ENCODE measurements at regions not wholly inside any gene's neighbourhood (a gene's known extent, or its start where the extent isn't known, plus 50 kb on each side); places are given as distances from the start of the nearest gene placed in this dataset.

DNA sequence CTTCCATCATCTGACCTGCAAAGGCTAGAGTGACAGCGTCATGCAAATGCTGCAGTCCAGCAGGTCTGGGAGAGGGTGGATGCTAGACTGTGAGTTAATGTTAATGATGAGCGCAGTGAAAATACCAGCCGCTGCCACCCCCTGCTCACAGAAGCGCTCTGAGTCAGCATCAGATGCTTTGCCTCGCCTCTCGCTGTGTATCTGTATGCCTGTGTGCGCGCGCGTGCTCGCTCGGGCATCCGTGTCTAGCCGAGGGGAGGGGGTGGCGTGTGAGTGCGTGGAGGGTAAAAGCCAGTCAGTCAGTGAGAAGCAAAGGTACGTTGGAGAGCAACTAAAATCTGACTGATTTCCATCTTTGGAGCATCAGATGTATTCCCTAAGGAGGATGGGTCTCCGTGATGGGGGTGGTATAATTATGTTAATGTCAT is 858.7 kb downstream of the USP25 start:
- H3K27ac Mint-ChIP-seq (ENCODE audit: unreplicated experiment) = no peak overlapping the region
- no peaks in the 10 kb centered on the region for H3K36me3 Mint-ChIP-seq (ENCODE audit: insufficient read depth, unreplicated experiment)
- no peak for DNase-seq
- no peaks in the 10 kb centered on the region for H3K9me3 Mint-ChIP-seq (ENCODE audit: low read depth, unreplicated experiment)
- no peak overlapping the region for H3K4me3 Mint-ChIP-seq (ENCODE audit: low read depth, unreplicated experiment)
- H3K27me3 Mint-ChIP-seq (ENCODE audit: unreplicated experiment) = no peaks in the 10 kb centered on the region
- peaks cover 5% of the 10 kb centered on the region for H3K4me1 Mint-ChIP-seq (ENCODE audit: low read depth, unreplicated experiment)
- TF ChIP-seq, protein P1, sequence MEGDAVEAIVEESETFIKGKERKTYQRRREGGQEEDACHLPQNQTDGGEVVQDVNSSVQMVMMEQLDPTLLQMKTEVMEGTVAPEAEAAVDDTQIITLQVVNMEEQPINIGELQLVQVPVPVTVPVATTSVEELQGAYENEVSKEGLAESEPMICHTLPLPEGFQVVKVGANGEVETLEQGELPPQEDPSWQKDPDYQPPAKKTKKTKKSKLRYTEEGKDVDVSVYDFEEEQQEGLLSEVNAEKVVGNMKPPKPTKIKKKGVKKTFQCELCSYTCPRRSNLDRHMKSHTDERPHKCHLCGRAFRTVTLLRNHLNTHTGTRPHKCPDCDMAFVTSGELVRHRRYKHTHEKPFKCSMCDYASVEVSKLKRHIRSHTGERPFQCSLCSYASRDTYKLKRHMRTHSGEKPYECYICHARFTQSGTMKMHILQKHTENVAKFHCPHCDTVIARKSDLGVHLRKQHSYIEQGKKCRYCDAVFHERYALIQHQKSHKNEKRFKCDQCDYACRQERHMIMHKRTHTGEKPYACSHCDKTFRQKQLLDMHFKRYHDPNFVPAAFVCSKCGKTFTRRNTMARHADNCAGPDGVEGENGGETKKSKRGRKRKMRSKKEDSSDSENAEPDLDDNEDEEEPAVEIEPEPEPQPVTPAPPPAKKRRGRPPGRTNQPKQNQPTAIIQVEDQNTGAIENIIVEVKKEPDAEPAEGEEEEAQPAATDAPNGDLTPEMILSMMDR (IDR thresholded peaks at IDR 0.05; ENCODE audit: unreplicated experiment) = no peak
- intact Hi-C loops (cut with micrococcal nuclease; ENCODE audit: unreplicated experiment) = no loop called here
- CTCF ChIA-PET = no interaction called here
- BruUV-seq (replicated peaks) = no TSS peak

GRCh38 chr21:16589006-16589898 is 859.5 kb downstream of the USP25 start:
- no peak overlapping the region for H3K27ac Mint-ChIP-seq (ENCODE audit: unreplicated experiment)
- intact Hi-C loops (cut with micrococcal nuclease; ENCODE audit: unreplicated experiment) = no loop called here
- CTCF ChIA-PET = no interaction called here
- no peak overlapping the region for H3K4me3 Mint-ChIP-seq (ENCODE audit: low read depth, unreplicated experiment)
- no peaks in the 10 kb centered on the region for H3K9me3 Mint-ChIP-seq (ENCODE audit: low read depth, unreplicated experiment)
- TF ChIP-seq, protein P1 (IDR thresholded peaks at IDR 0.05; ENCODE audit: unreplicated experiment) = no peak
- H3K27me3 Mint-ChIP-seq (ENCODE audit: unreplicated experiment) = no peaks in the 10 kb centered on the region
- BruUV-seq (replicated peaks) = no TSS peak
- DNase-seq = no peak
- no peaks in the 10 kb centered on the region for H3K36me3 Mint-ChIP-seq (ENCODE audit: insufficient read depth, unreplicated experiment)
- no peaks in the 10 kb centered on the region for H3K4me1 Mint-ChIP-seq (ENCODE audit: low read depth, unreplicated experiment)

- Mint-ChIP-seq H3K4me3 (ENCODE audit: low read depth, unreplicated experiment) (no peak overlapping the region), H3K36me3 (ENCODE audit: insufficient read depth, unreplicated experiment) (no peaks in the 10 kb centered on the region), H3K4me1 (ENCODE audit: low read depth, unreplicated experiment) (no peaks in the 10 kb centered on the region), H3K9me3 (ENCODE audit: low read depth, unreplicated experiment) (no peaks in the 10 kb centered on the region), H3K27ac (ENCODE audit: unreplicated experiment) (no peak overlapping the region), H3K27me3 (ENCODE audit: unreplicated experiment) (no peaks in the 10 kb centered on the region)
- intact Hi-C loops (cut with micrococcal nuclease; ENCODE audit: unreplicated experiment) = no loop called here
- CTCF ChIA-PET = no interaction called here
- no peak for DNase-seq
- BruUV-seq (replicated peaks) = no TSS peak
- TF ChIP-seq, protein P1 (IDR thresholded peaks at IDR 0.05; ENCODE audit: unreplicated experiment) = no peak
These were observed 860.4 kb downstream of the USP25 start for GRCh38 chr21:16590186-16590585.

- CTCF ChIA-PET = no interaction called here
- no TSS peak for BruUV-seq (replicated peaks)
- DNase-seq = no peak
- Mint-ChIP-seq H3K27me3 (ENCODE audit: unreplicated experiment) (no peaks in the 10 kb centered on the region), H3K4me1 (ENCODE audit: low read depth, unreplicated experiment) (no peaks in the 10 kb centered on the region), H3K27ac (ENCODE audit: unreplicated experiment) (no peak overlapping the region), H3K36me3 (ENCODE audit: insufficient read depth, unreplicated experiment) (no peaks in the 10 kb centered on the region), H3K4me3 (ENCODE audit: low read depth, unreplicated experiment) (no peak overlapping the region), H3K9me3 (ENCODE audit: low read depth, unreplicated experiment) (no peaks in the 10 kb centered on the region)
- TF ChIP-seq, protein P1 (IDR thresholded peaks at IDR 0.05; ENCODE audit: unreplicated experiment) = no peak
- intact Hi-C loops (cut with micrococcal nuclease; ENCODE audit: unreplicated experiment) = no loop called here
These were observed 861.0 kb downstream of the USP25 start for GRCh38 chr21:16590641-16591292.
